Breast epithelium (tissue), 4 donors: ENCODE measurements at regions not wholly inside any gene's neighbourhood (a gene's known extent, or its start where the extent isn't known, plus 50 kb on each side); places are given as distances from the start of the nearest gene placed in this dataset.

Source experiments
- DNase-seq, 2 donors: peaks; one replicate each; pipeline ENCODE4 v3.0.0-alpha.2; 2019; ENCODE audit warnings: low spot score in 2 of 2
- H3K27ac ChIP-seq, 2 donors: fragments of 200-600 bp; sonication (generic) in 1 of 2; one replicate each; pipeline ENCODE4 v1.5.1; 2016 to 2019; ENCODE audit warnings: mild to moderate bottlenecking in 1 of 2
- H3K27me3 ChIP-seq, 2 donors: fragments of 200-600 bp; sonication (generic) in 1 of 2; one replicate each; pipeline versions ENCODE4 v1.5.1 to v1.6.0; 2017 to 2019; ENCODE audit warnings: control low read depth in 1 of 2, mild to moderate bottlenecking in 1 of 2
- H3K36me3 ChIP-seq: fragments of 200-600 bp; one replicate; pipeline ENCODE4 v1.5.1; 2019
- H3K4me1 ChIP-seq, 2 donors: fragments of 200-600 bp; sonication (generic); one replicate each; pipeline ENCODE4 v1.5.1; 2016 to 2019; ENCODE audit warnings: control low read depth in 1 of 2
- H3K4me3 ChIP-seq, 3 donors: fragments of 200-600 bp; sonication (generic); 1 replicate in 2 of 3; 2 replicates in 1 of 3; pipeline ENCODE4 v1.5.1; 2016 to 2019; ENCODE audit warnings: mild to moderate bottlenecking in 3 of 3, moderate library complexity in 2 of 3
- H3K9me3 ChIP-seq, 2 donors: fragments of 200-600 bp; sonication (generic) in 1 of 2; one replicate each; pipeline ENCODE4 v1.5.1; 2016 to 2019; ENCODE audit warnings: control low read depth in 1 of 2
- CTCF ChIP-seq, 3 donors: fragments of 450-650 bp; IDR thresholded peaks; one replicate each; pipeline ENCODE4 v1.5.1; 2016 to 2017; ENCODE audit warnings: antibody characterized with exemption in 3 of 3, mild to moderate bottlenecking in 3 of 3, moderate library complexity in 3 of 3
- POLR2A ChIP-seq: fragments of 450-650 bp; IDR thresholded peaks from one replicate; pipeline ENCODE4 v1.6.1; 2016; ENCODE audit warnings: antibody characterized with exemption, mild to moderate bottlenecking, moderate library complexity
- POLR2AphosphoS5 ChIP-seq, 3 donors: sonication (generic); formaldehyde crosslinking; IDR thresholded peaks; one replicate each; pipeline ENCODE4 v1.6.1; 2017; ENCODE audit warnings: antibody characterized with exemption in 3 of 3
- intact Hi-C: fragments of 100-400 bp; cut with DNase I; formaldehyde crosslinking; loops from one replicate; pipeline ENCODE4 v1.15.1; 2023; ENCODE audit warnings: low total_unique reads

GRCh38 chr5:67413721-67414120 lies 217.1 kb upstream of the CD180 start:
- DNase-seq = no peak
- intact Hi-C loops = no loop called here
- Histone ChIP-seq H3K4me1 (no peaks in the 10 kb centered on the region), H3K9me3 (no peaks in the 10 kb centered on the region), H3K4me3 (no peak overlapping the region), H3K36me3 (no peaks in the 10 kb centered on the region), H3K27ac (no peak overlapping the region), H3K27me3 (no peaks in the 10 kb centered on the region)
- TF ChIP-seq CTCF (IDR thresholded peaks at IDR 0.05) (no peak), POLR2A (no peak), POLR2AphosphoS5 (IDR thresholded peaks at IDR 0.05) (no peak)

- Histone ChIP-seq H3K27me3 (no peaks in the 10 kb centered on the region), H3K36me3 (no peaks in the 10 kb centered on the region), H3K9me3 (no peaks in the 10 kb centered on the region), H3K4me1 (no peaks in the 10 kb centered on the region), H3K4me3 (no peak overlapping the region), H3K27ac (no peak overlapping the region)
- no peak for DNase-seq
- TF ChIP-seq CTCF (IDR thresholded peaks at IDR 0.05) = no peak
- intact Hi-C loops = no loop called here
Observed at GRCh38 chr5:67409126-67409777, 212.7 kb upstream of the CD180 start.

- Histone ChIP-seq H3K4me3 (no peak overlapping the region), H3K4me1 (no peaks in the 10 kb centered on the region), H3K27me3 (no peaks in the 10 kb centered on the region), H3K27ac (no peak overlapping the region), H3K9me3 (no peaks in the 10 kb centered on the region), H3K36me3 (no peaks in the 10 kb centered on the region)
- intact Hi-C loops = no loop called here
- TF ChIP-seq POLR2AphosphoS5 (IDR thresholded peaks at IDR 0.05) (no peak), POLR2A (no peak), CTCF (IDR thresholded peaks at IDR 0.05) (no peak)
- DNase-seq = no peak
Observed at GRCh38 chr5:67407979-67408378, 211.4 kb upstream of the CD180 start.

GRCh38 chr5:67405755-67406154 lies 209.2 kb upstream of the CD180 start:
- no peak for DNase-seq

GRCh38 chr5:67405101-67405364 lies 208.4 kb upstream of the CD180 start:
- Histone ChIP-seq H3K4me1 (no peaks in the 10 kb centered on the region), H3K9me3 (no peaks in the 10 kb centered on the region), H3K27ac (no peak overlapping the region), H3K27me3 (no peaks in the 10 kb centered on the region), H3K4me3 (no peak overlapping the region), H3K36me3 (no peaks in the 10 kb centered on the region)
- intact Hi-C loops = no loop called here
- TF ChIP-seq POLR2AphosphoS5 (IDR thresholded peaks at IDR 0.05) (no peak), POLR2A (no peak), CTCF (IDR thresholded peaks at IDR 0.05) (no peak)
- DNase-seq = no peak

More at GRCh38 chr5:67405755-67406154, 209.2 kb upstream of the CD180 start:
- Histone ChIP-seq H3K36me3 (no peaks in the 10 kb centered on the region), H3K4me1 (no peaks in the 10 kb centered on the region), H3K27ac (no peak overlapping the region), H3K9me3 (no peaks in the 10 kb centered on the region), H3K27me3 (no peaks in the 10 kb centered on the region), H3K4me3 (no peak overlapping the region)
- intact Hi-C loops = no loop called here
- TF ChIP-seq POLR2AphosphoS5 (IDR thresholded peaks at IDR 0.05) (no peak), POLR2A (no peak), CTCF (IDR thresholded peaks at IDR 0.05) (no peak)
